Adrenal gland (tissue), 9 donors: ENCODE measurements at regions not wholly inside any gene's neighbourhood (a gene's known extent, or its start where the extent isn't known, plus 50 kb on each side); places are given as distances from the start of the nearest gene placed in this dataset.

ENCODE experiments used
- DNase-seq, 7 donors: peaks; one replicate each; pipeline ENCODE4 v3.0.0-alpha.2; 2019 to 2020
- H3K27ac ChIP-seq, 5 donors: fragments of 200-600 bp; sonication (generic) in 4 of 5; 1 replicate in 3 of 5; 2 replicates in 2 of 5; pipeline versions ENCODE4 v1.5.1 to v1.8.0; 2016 to 2020; ENCODE audit warnings: mild to moderate bottlenecking in 1 of 5
- H3K27me3 ChIP-seq: fragments of 200-600 bp; 2 replicates; pipeline ENCODE4 v1.8.0; 2021
- H3K36me3 ChIP-seq, 2 donors: fragments of 200-600 bp; replicated peaks in 1 of 2; 1 replicate in 1 of 2; 2 replicates in 1 of 2; pipeline versions ENCODE4 v1.5.1 to v1.8.0; 2018 to 2022
- H3K4me1 ChIP-seq, 2 donors: fragments of 200-600 bp; replicated peaks in 1 of 2; 1 replicate in 1 of 2; 2 replicates in 1 of 2; pipeline versions ENCODE4 v1.5.1 to v1.8.0; 2018 to 2021
- H3K4me3 ChIP-seq, 4 donors: fragments of 200-600 bp; sonication (generic) in 3 of 4; one replicate each; pipeline ENCODE4 v1.5.1; 2016 to 2018
- H3K9me3 ChIP-seq, 3 donors: fragments of 200-600 bp; sonication (generic) in 1 of 3; replicated peaks in 1 of 3; 1 replicate in 2 of 3; 2 replicates in 1 of 3; pipeline versions ENCODE4 v1.5.1 to v1.8.0; 2016 to 2021
- CTCF ChIP-seq, 6 experiments: fragments of 450-650 bp in 4 of 6; fragments of 200-600 bp in 2 of 6; sonication (generic) in 1 of 6; IDR thresholded peaks; 1 replicate in 5 of 6; 2 replicates in 1 of 6; pipeline versions ENCODE4 v1.5.1 to v1.8.0; 2016 to 2021; ENCODE audit warnings: antibody characterized with exemption in 6 of 6, mild to moderate bottlenecking in 2 of 6, moderate library complexity in 1 of 6
- POLR2A ChIP-seq, 2 donors: fragments of 450-650 bp; IDR thresholded peaks; one replicate each; pipeline ENCODE4 v1.6.1; 2017; ENCODE audit warnings: antibody characterized with exemption in 2 of 2, mild to moderate bottlenecking in 2 of 2, moderate library complexity in 1 of 2
- WGBS, 4 donors: extraction: QIAGEN DNeasy Blood & Tissue Kit in 2 of 4; methylation state at CpG; one replicate each; pipeline versions ENCODE4 v1.1.5 to v1.1.7; 2013 to 2017; 5-methylcytosine and 5-hydroxymethylcytosine counted together
- intact Hi-C, 2 donors: fragments of 100-400 bp; cut with DNase I; formaldehyde crosslinking; loops; one replicate each; pipeline versions ENCODE4 v1.14.1 to v1.15.0; 2022 to 2023
- donor health status: healthy with polysubstance abuse.
- donor health status: Bipolar disorder and iron deficiency.
- donor health status: DM: yes; HTN: yes; CAD: no.
- donor health status: DM: no; HTN: no; CAD: no.
- donor health status: DM: no; HTN: no; CAD: no.

- Histone ChIP-seq H3K4me3 (no peak overlapping the region), H3K27ac (no peak overlapping the region), H3K9me3 (no peaks in the 10 kb centered on the region), H3K27me3 (no peaks in the 10 kb centered on the region), H3K36me3 (no peaks in the 10 kb centered on the region), H3K4me1 (no peaks in the 10 kb centered on the region)
- 65 to 76% (median 68%) methylated on average over 2 of the region's 2 CpGs for WGBS, 4 donors
- no peak for DNase-seq
- TF ChIP-seq CTCF (IDR thresholded peaks at IDR 0.05) (no peak), POLR2A (IDR thresholded peaks at IDR 0.05) (no peak)
- intact Hi-C loops, result no loop called here
Observed at GRCh38 chr13:74979703-74980102, 502.3 kb downstream of the TBC1D4 start.

- Histone ChIP-seq H3K27me3 (no peaks in the 10 kb centered on the region), H3K9me3 (no peaks in the 10 kb centered on the region), H3K27ac (no peak overlapping the region), H3K4me3 (no peak overlapping the region), H3K4me1 (no peaks in the 10 kb centered on the region), H3K36me3 (no peaks in the 10 kb centered on the region)
- no peak for DNase-seq
- intact Hi-C loops, result no loop called here
- 65 to 74% (median 69%) methylated on average over 6 of the region's 6 CpGs for WGBS, 4 donors
- no peak for TF ChIP-seq CTCF (IDR thresholded peaks at IDR 0.05)
- TF ChIP-seq POLR2A (IDR thresholded peaks at IDR 0.05), result no peak
Observed at GRCh38 chr13:74978591-74978990, 503.4 kb downstream of the TBC1D4 start.

- TF ChIP-seq CTCF (IDR thresholded peaks at IDR 0.05), result no peak
- TF ChIP-seq POLR2A (IDR thresholded peaks at IDR 0.05), result no peak
- Histone ChIP-seq H3K36me3 (no peaks in the 10 kb centered on the region), H3K4me3 (no peak overlapping the region), H3K9me3 (no peaks in the 10 kb centered on the region), H3K4me1 (no peaks in the 10 kb centered on the region), H3K27me3 (no peaks in the 10 kb centered on the region), H3K27ac (no peak overlapping the region)
- 74 to 94% (median 84%) methylated on average over 1 of the region's 1 CpG for WGBS, 4 donors
- no peak for DNase-seq
- intact Hi-C loops, result no loop called here
Observed at GRCh38 chr13:74977498-74977897, 504.5 kb downstream of the TBC1D4 start.

GRCh38 chr13:74975111-74975510 lies 506.9 kb downstream of the TBC1D4 start:
- H3K36me3 ChIP-seq, result no peaks in the 10 kb centered on the region
- intact Hi-C loops, result no loop called here
- WGBS, 4 donors, result 47 to 66% (median 60%) methylated on average over 2 of the region's 2 CpGs
- no peak overlapping the region for H3K27ac ChIP-seq
- no peaks in the 10 kb centered on the region for H3K4me1 ChIP-seq
- no peaks in the 10 kb centered on the region for H3K27me3 ChIP-seq
- no peak for DNase-seq
- no peaks in the 10 kb centered on the region for H3K9me3 ChIP-seq
- TF ChIP-seq CTCF (IDR thresholded peaks at IDR 0.05) (no peak), POLR2A (IDR thresholded peaks at IDR 0.05) (no peak)
- no peak overlapping the region for H3K4me3 ChIP-seq
